Middle frontal gyrus (tissue), 1 donor: ENCODE measurements at regions not wholly inside any gene's neighbourhood (a gene's known extent, or its start where the extent isn't known, plus 50 kb on each side); places are given as distances from the start of the nearest gene placed in this dataset.
"Not testable (repeated sequence)": the region's sequence is repeated elsewhere in the genome, so short reads cannot be mapped to it uniquely, and the experiment has no call there.

ENCODE experiments used
- DNase-seq: peaks from one replicate; pipeline ENCODE4 v3.0.0-alpha.2; 2015; ENCODE audit warnings: low spot score; ENCODE audit errors: extremely low spot score

DNA sequence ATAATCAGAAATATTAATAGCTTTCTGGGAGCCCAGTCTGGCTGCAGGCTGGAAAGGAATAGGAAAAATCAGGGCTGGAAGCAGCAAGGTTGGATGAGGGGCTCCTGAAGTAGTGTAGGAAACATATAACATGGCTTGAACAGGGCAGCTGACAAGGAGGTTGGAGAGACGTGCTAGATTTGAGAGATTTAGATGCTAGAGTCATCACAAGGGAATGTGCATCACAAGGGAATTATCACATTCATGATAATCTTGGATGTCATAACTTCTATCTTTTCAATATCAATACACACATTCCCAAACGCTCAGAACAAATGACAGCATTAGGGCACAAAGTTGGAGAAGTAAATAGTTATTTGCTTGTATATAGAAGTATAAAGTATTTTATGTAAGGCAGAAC, 120.9 kb upstream of the EGFR start:
- no peak for DNase-seq

- DNase-seq: no peak
These were observed 120.0 kb upstream of the EGFR start for GRCh38 chr7:54898659-54899340.

GRCh38 chr7:54901840-54902239, 117.0 kb upstream of the EGFR start:
- no peak for DNase-seq

DNA sequence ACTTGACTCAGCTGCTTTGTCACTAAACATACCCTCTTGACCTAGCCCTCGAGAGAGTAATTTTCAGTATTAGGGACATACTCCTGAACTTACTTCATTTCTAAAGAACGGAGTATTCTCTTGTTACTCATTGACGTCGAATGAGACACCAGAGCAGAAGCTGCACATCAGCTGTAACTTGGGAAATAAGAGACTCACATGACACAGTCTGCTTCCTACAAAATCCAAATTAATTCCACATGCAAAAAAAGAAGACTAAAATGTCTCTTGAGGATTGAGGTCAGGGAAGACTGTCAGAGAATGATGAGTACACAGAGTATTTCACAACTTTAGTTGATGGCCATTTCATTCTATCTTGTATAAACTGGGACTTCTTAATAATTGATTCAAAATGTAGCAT, 114.7 kb upstream of the EGFR start:
- DNase-seq: no peak

- no peak for DNase-seq
These were observed 113.8 kb upstream of the EGFR start for GRCh38 chr7:54904986-54905385.

DNA sequence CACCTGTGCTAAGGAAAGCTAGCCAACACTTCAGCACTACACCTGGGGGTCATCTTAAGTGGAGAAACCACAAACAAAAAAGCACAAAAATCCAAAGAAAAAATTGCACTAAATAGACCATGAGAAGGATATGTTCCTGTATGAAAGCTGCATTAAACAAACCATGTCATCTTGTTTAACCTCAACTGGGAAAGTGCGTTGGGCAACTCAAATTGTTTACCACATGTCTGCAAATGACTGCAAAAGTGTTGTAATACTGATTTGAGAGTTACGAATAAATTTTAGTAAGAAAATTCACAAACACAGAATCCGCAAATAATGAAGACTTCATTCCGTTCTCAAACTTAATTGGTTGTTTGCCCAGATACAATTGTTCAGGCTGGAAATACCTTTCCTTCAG, 111.9 kb upstream of the EGFR start:
- DNase-seq: no peak

DNA sequence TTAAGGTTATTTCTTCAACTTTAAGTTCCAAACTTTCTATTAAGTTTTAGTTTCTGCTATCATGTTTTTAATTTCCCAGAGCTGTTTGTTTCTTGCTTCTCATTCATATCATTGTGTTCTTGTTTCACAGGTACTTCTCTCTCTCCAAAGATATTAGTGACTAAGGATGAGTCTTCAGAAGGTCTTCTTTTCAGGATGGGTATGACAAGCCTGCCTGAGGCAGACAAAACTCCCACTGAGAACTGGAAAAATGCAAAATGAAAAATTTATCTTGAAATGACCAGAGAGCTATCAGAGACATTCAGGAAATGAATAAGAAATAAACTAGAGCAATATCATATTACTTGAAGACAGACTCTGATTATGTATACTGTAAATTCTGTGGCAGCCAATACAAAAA, 110.8 kb upstream of the EGFR start:
- DNase-seq: no peak

DNA sequence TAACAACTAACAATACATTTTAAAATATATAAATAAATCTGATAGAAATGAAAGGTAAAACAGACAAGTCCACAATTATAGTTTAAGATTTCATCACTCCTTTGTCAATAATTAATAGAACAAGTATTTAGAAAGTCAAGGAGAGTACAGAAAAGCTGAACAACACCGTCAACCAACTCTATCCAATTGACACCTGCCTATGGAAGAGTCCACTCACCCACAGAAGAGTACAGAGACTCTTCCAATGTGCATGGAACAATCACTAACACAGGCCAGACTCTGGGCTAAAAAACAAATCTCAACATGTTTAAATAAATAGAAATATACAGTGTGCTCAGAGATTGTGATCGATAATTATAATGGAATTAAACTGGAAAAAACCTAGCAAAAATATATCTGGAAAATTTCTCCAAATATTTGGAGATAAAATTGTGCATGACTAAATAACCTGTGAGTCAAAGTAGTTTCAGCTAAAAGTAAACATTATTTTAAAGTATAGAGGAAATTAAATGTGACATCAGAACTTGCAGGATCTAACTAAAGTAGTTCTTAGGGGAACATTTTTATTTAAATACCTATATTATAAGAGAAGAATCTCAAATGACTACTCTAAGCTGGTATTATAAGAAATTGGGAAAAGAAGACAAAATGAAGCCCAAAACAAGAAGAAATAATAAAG, 109.9 kb upstream of the EGFR start:
- DNase-seq: no peak

- DNase-seq: no peak
These were observed 102.8 kb upstream of the EGFR start for GRCh38 chr7:54915870-54916598.

DNA sequence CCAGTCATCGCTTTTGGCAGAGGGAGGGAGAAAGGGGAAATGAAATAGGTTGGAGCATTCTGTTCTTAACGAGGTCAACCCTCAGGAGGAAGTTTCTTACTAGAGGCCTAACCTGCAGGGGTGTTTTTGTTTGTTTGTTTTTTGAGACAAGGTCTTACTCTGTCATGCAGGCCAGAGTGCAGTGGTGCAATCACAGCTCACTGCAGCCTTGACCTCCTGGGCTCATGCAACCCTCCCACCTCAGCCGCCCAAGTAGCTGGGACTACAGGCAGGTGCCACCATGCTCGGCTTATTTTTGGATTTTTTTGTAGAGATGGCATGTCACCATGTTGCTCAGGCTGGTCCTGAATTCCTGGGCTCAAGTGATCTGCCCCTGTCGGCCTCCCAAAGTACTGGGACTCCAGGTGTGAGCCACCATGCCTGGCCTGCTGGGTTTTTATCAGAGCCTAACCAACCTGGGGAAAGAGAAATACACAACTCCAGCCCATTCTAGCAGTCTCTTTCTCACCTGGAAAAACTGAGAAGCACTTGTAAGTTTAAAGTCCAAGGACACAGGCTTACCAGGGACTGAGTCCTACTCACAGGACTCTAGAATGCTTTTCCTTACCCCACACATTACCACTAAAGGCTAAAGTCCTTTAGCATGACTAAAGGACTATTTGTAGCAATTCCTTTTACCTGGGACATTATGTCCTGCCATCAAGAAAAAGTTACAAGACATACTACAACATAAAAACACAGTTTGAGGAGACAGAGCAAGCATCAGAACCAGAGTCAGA, 101.0 kb upstream of the EGFR start:
- no peak for DNase-seq

- DNase-seq: no peak
These were observed 97.7 kb upstream of the EGFR start for GRCh38 chr7:54921116-54921515.

- DNase-seq: no peak
These were observed 87.3 kb upstream of the EGFR start for GRCh38 chr7:54931532-54931931.

DNA sequence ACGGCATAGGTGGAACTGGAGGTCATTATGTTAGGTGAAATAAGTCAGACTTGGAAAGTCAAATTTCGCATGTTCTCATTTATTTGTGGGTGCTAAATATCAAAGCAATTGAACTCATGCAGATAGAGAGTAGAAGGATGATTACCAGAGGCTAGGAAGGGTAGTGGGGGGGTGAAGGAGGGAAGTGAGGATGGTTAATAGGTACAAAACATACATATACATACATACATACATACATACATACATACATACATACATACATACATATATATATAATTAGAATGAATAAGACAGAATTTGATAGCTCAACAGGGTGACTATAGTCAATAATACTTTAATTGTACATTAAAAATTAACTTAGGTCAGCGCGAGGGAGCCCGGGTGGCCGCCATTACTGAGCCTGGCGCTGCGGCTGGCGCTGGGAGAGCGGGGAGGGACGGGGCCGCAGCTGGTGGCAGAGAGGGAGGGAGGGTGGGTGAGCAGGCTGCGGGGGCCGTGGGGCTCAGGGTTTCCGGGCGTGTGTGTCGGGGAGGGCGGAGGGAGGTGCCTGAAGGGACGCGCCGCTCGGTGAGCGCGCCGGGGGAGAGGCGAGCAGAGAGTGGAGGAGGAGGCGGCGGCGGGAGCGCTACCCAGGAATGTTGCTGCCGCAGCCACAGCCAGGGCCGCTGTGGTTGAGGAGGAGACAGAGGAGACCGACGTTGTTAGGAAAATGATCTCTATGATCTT, 85.8 kb upstream of the EGFR start:
- peak; percentile 44 for DNase-seq

DNA sequence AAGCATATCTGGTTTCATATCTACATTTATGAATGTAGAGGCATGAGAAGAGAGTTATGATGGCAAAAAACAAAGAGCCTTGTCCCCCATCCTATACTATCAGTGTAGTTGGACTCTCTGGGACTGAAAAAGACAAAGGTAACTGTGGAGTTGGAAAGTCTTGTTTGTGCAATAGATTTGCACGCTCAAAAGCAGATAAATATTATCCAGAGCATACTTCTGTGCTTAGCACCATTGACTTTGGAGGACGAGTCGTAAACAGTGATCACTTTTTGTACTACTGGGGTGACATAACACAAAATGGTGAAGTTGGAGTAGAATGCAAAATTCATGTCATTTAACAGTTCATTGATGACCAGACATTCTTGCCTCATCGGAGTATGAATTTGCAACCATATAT, 85.2 kb upstream of the EGFR start:
- no peak for DNase-seq

DNA sequence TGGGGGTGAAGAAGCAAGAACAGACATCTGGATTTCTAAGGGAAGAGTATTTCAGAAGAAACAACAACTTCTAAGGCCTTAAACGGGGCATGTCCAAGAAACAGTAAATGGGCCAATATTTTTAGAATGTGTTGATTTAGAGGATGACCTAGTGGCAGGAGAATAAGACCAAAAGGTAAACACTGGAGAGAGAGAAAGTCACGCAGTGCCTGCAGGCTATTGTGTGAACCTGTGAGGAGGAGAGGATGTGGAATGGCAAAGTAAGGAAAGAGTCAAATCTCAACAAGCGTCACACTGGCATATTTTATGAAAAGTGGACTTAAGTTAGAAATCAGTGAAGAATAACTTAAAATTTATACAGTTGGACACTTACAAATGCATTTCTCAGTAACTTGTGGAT, 78.1 kb upstream of the EGFR start:
- no peak for DNase-seq

DNA sequence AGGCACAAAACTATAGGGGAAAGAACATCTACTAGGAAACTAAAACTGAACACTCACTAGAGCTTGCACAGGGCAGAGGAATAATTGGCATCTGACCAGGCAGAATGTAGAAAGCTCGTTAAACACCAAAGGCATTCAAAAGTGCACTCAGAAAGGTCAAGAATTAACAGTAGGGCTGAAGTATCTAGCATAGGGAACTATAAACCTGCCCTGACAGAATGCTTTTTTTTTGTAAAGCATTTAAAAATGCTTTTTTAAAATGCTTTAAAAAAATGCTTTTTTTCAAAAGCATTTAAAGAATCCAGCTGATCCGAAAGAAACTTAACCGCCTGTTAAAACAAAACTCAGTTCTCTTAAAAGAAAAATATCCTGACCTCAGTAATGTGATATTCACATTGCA, 74.6 kb upstream of the EGFR start:
- no peak for DNase-seq

- DNase-seq: no peak
These were observed 72.5 kb upstream of the EGFR start for GRCh38 chr7:54946271-54946670.

DNA sequence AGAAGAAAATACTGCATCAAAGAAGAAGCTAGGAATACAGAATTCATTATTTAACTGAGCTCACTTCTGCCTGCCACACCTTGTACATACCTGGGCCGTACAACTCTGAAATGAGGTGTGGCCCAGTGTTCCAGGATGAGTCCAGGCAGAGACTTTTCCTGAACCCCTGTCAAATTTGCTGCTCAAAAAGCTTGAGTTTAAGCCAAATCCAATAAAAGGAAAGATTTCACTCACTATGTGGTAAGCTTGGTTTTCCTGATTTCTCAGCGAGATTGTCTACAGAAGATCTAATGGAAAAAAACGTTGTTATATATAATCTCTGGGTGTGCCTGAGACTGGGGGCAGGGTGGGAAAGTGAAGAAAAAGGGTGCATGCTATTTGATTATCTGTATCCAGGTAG, 72.1 kb upstream of the EGFR start:
- DNase-seq: no peak

DNA sequence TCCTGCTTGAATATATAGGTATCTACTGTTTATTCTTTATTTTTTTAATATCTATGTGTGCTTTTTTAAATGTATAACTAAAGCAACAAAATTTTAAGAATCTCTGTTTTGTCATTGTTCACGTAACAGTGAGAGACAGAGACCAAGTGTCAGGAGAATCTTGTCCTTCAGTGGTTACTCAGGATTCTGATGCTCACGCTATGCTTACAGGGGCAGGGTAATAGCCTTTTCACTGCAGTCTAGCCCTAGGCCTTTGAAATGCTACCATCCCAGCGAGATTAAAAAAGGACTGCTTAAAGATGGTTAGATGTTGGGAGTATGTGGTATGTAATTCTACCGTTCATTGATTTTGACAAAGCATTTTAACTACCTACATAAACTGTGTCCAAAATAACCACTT, 71.6 kb upstream of the EGFR start:
- DNase-seq: no peak

DNA sequence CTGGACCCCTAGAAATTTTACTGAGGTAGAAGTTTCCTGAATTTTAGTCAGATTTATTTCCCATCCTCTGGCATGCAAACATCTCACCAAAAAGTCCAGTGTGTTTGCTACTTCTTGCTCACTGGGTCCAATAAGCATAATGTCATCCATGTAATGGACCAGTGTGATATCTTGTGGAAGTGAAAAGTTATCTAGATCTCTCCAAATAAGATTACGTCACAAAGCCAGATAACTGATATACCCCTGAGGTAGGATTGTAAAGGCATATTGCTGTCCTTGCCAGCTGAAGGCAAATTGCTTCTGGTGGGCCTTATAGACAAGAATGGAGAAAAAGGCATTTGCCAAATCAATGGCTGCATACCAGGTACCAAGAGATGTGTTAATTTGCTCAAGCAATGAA, 69.3 kb upstream of the EGFR start:
- not testable (repeated sequence) for DNase-seq

DNA sequence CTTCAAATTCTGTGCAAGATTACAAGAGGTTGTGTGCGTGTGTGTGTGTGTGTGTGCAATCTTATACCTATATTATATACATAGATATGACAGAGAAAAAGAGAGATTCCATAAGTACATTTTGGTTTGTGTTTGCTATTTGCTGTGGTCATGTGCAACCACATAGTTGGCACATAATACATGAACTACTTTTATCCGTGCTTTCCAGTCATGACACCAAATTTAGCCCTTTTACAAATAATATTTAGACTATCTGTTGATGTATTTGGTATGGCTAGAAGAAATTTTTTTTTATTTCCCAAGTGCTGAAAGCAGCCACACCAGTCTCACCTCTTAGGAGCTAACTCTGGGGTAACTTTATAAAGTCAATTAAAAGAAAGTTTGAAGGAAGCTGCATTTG, 63.5 kb upstream of the EGFR start:
- no peak for DNase-seq
